ENCODE measurements at regions not wholly inside any gene's neighbourhood (a gene's known extent, or its start where the extent isn't known, plus 50 kb on each side); places are given as distances from the start of the nearest gene placed in this dataset.

- DNase-seq (ENCODE audit: low read depth), result no peak
Observed at GRCh38 chr12:13595536-13596443, 385.6 kb downstream of the GRIN2B start.

GRCh38 chr12:13594731-13595514 is 386.5 kb downstream of the GRIN2B start:
- DNase-seq (ENCODE audit: low read depth), result no peak

GRCh38 chr12:13592063-13592942 is 389.1 kb downstream of the GRIN2B start:
- DNase-seq (ENCODE audit: low read depth), result no peak

GRCh38 chr12:13591488-13591887 is 389.9 kb downstream of the GRIN2B start:
- no peak for DNase-seq (ENCODE audit: low read depth)

- DNase-seq (ENCODE audit: low read depth), result no peak
Observed at GRCh38 chr12:13591059-13591458, 390.3 kb downstream of the GRIN2B start.

- DNase-seq (ENCODE audit: low read depth), result no peak
Observed at GRCh38 chr12:13588574-13588973, 392.0 kb downstream of the EMP1 start.

- no peak for DNase-seq (ENCODE audit: low read depth)
Observed at GRCh38 chr12:13587721-13588390, 391.3 kb downstream of the EMP1 start.

GRCh38 chr12:13586361-13586760 is 389.8 kb downstream of the EMP1 start:
- DNase-seq (ENCODE audit: low read depth), result no peak

GRCh38 chr12:13584541-13584940 is 388.0 kb downstream of the EMP1 start:
- DNase-seq (ENCODE audit: low read depth), result no peak

GRCh38 chr12:13583630-13584029 is 387.1 kb downstream of the EMP1 start:
- DNase-seq (ENCODE audit: low read depth), result no peak

GRCh38 chr12:13582421-13582820 is 385.9 kb downstream of the EMP1 start:
- DNase-seq (ENCODE audit: low read depth), result no peak

- no peak for DNase-seq (ENCODE audit: low read depth)
Observed at GRCh38 chr12:13581031-13581430, 384.5 kb downstream of the EMP1 start.

- DNase-seq (ENCODE audit: low read depth), result no peak
Observed at GRCh38 chr12:13580206-13580605, 383.7 kb downstream of the EMP1 start.

- DNase-seq (ENCODE audit: low read depth), result no peak
Observed at GRCh38 chr12:13576935-13577500, 380.5 kb downstream of the EMP1 start.

GRCh38 chr12:13573698-13574321 is 377.3 kb downstream of the EMP1 start:
- no peak for DNase-seq (ENCODE audit: low read depth)

GRCh38 chr12:13571035-13571434 is 374.5 kb downstream of the EMP1 start:
- no peak for DNase-seq (ENCODE audit: low read depth)

GRCh38 chr12:13570005-13570694 is 373.6 kb downstream of the EMP1 start:
- no peak for DNase-seq (ENCODE audit: low read depth)

GRCh38 chr12:13566292-13566691 is 369.8 kb downstream of the EMP1 start:
- no peak for DNase-seq (ENCODE audit: low read depth)

- no peak for DNase-seq (ENCODE audit: low read depth)
Observed at GRCh38 chr12:13564266-13564810, 367.8 kb downstream of the EMP1 start.

GRCh38 chr12:13563743-13564125 is 367.2 kb downstream of the EMP1 start:
- DNase-seq (ENCODE audit: low read depth), result no peak
